Transverse colon (tissue), 4 donors: ENCODE measurements at regions not wholly inside any gene's neighbourhood (a gene's known extent, or its start where the extent isn't known, plus 50 kb on each side); places are given as distances from the start of the nearest gene placed in this dataset.

Source experiments
- DNase-seq: peaks from one replicate; pipeline ENCODE4 v3.0.0-alpha.2; 2019
- H3K27ac ChIP-seq, 4 donors: fragments of 200-600 bp; sonication (generic); 2 replicates each; pipeline ENCODE4 v1.5.1; 2016 to 2018; ENCODE audit warnings: inconsistent platforms in 4 of 4
- H3K27me3 ChIP-seq: fragments of 200-600 bp; sonication (generic); 2 replicates; pipeline ENCODE4 v1.5.1; 2017; ENCODE audit warnings: inconsistent platforms
- H3K36me3 ChIP-seq, 4 donors: fragments of 200-600 bp; sonication (generic); 2 replicates each; pipeline ENCODE4 v1.5.1; 2017 to 2019; ENCODE audit warnings: inconsistent platforms in 4 of 4
- H3K4me1 ChIP-seq, 4 donors: fragments of 200-600 bp; sonication (generic); 2 replicates each; pipeline ENCODE4 v1.5.1; 2017 to 2020; ENCODE audit warnings: inconsistent platforms in 4 of 4
- H3K4me3 ChIP-seq, 4 donors: fragments of 200-600 bp; sonication (generic); 1 replicate in 1 of 4; 2 replicates in 3 of 4; pipeline versions ENCODE4 v1.5.1 to v1.6.1; 2017 to 2019; ENCODE audit warnings: inconsistent platforms in 4 of 4
- H3K9me3 ChIP-seq, 2 donors: fragments of 200-600 bp; sonication (generic); 2 replicates each; pipeline ENCODE4 v1.5.1; 2017 to 2019; ENCODE audit warnings: inconsistent platforms in 2 of 2
- EP300 ChIP-seq: sonication (generic); formaldehyde crosslinking; IDR thresholded peaks from one replicate; pipeline ENCODE4 v1.6.1; 2017; ENCODE audit warnings: antibody characterized with exemption, low read depth
- POLR2A ChIP-seq: fragments of 450-650 bp; IDR thresholded peaks from one replicate; pipeline ENCODE4 v1.6.1; 2016; ENCODE audit warnings: antibody characterized with exemption, mild to moderate bottlenecking, moderate library complexity
- POLR2AphosphoS5 ChIP-seq, 3 donors: sonication (generic); formaldehyde crosslinking; IDR thresholded peaks; one replicate each; pipeline ENCODE4 v1.6.1; 2016; ENCODE audit warnings: antibody characterized with exemption in 3 of 3
- WGBS, 2 donors: methylation state at CpG; one replicate each; pipeline ENCODE4 v1.1.5; 2018; ENCODE audit warnings: low coverage in 1 of 2; 5-methylcytosine and 5-hydroxymethylcytosine counted together
- in situ Hi-C, 4 donors: fragments of 200-750 bp; cut with MboI; loops; one replicate each; pipeline versions ENCODE4 v1.15.0 to v1.15.1; 2017; ENCODE audit warnings: low sequenced_read_pairs in 3 of 4, low pct_ligation_motif_present in 1 of 4, low pct_unique_long_range_greater_than_20kb in 1 of 4
- intact Hi-C: fragments of 100-400 bp; cut with DNase I; formaldehyde crosslinking; loops from one replicate; pipeline ENCODE4 v1.15.1; 2023; ENCODE audit warnings: low total_unique reads
- TF ChIP-seq, protein P1 (sequence below), 5 experiments: fragments of 200-600 bp in 3 of 5; fragments of 450-650 bp in 2 of 5; sonication (generic) in 3 of 5; IDR thresholded peaks; 1 replicate in 2 of 5; 2 replicates in 3 of 5; pipeline ENCODE4 v1.5.1; 2016 to 2017; ENCODE audit warnings: antibody characterized with exemption in 5 of 5, inconsistent platforms in 3 of 5, mild to moderate bottlenecking in 2 of 5, moderate library complexity in 1 of 5

- DNase-seq: no peak
- in situ Hi-C loops (no loop called here), intact Hi-C loops (no loop called here)
- Histone ChIP-seq H3K4me1 (peaks cover 0 to 6% (median 6%) of the 10 kb centered on the region in 4 donors), H3K27ac (peak overlapping the region; percentile 19 to 49 (median 30)), H3K9me3 (no peaks in the 10 kb centered on the region), H3K4me3 (no peak overlapping the region), H3K27me3 (no peaks in the 10 kb centered on the region), H3K36me3 (no peaks in the 10 kb centered on the region)
- TF ChIP-seq POLR2AphosphoS5 (IDR thresholded peaks at IDR 0.05) (no peak), POLR2A (no peak), EP300 (no peak)
- TF ChIP-seq, protein P1, sequence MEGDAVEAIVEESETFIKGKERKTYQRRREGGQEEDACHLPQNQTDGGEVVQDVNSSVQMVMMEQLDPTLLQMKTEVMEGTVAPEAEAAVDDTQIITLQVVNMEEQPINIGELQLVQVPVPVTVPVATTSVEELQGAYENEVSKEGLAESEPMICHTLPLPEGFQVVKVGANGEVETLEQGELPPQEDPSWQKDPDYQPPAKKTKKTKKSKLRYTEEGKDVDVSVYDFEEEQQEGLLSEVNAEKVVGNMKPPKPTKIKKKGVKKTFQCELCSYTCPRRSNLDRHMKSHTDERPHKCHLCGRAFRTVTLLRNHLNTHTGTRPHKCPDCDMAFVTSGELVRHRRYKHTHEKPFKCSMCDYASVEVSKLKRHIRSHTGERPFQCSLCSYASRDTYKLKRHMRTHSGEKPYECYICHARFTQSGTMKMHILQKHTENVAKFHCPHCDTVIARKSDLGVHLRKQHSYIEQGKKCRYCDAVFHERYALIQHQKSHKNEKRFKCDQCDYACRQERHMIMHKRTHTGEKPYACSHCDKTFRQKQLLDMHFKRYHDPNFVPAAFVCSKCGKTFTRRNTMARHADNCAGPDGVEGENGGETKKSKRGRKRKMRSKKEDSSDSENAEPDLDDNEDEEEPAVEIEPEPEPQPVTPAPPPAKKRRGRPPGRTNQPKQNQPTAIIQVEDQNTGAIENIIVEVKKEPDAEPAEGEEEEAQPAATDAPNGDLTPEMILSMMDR (IDR thresholded peaks at IDR 0.05): no peak
- WGBS, 2 donors: no CpG with 5 or more reads among the region's 1 CpG
These were observed 102.4 kb downstream of the NR1D2 start for GRCh38 chr3:24047513-24047912.

GRCh38 chr3:24048843-24049242, 103.8 kb downstream of the NR1D2 start:
- no peaks in the 10 kb centered on the region for H3K4me1 ChIP-seq
- 77 to 100% methylated on average over 1 of the region's 1 CpG for WGBS, 2 donors
- no peaks in the 10 kb centered on the region for H3K9me3 ChIP-seq
- no peak for TF ChIP-seq POLR2AphosphoS5 (IDR thresholded peaks at IDR 0.05)
- TF ChIP-seq, protein P1 (IDR thresholded peaks at IDR 0.05): no peak
- TF ChIP-seq EP300: no peak
- TF ChIP-seq POLR2A: no peak
- H3K27me3 ChIP-seq: no peaks in the 10 kb centered on the region
- H3K27ac ChIP-seq: no peak overlapping the region
- no peak for DNase-seq
- no peaks in the 10 kb centered on the region for H3K36me3 ChIP-seq
- in situ Hi-C loops: no loop called here
- intact Hi-C loops: no loop called here
- H3K4me3 ChIP-seq: no peak overlapping the region

GRCh38 chr3:24052446-24052845, 107.4 kb downstream of the NR1D2 start:
- no peaks in the 10 kb centered on the region for H3K36me3 ChIP-seq
- H3K27ac ChIP-seq: no peak overlapping the region
- no peak for DNase-seq
- no peaks in the 10 kb centered on the region for H3K9me3 ChIP-seq
- H3K27me3 ChIP-seq: no peaks in the 10 kb centered on the region
- no peak overlapping the region for H3K4me3 ChIP-seq
- TF ChIP-seq POLR2AphosphoS5 (IDR thresholded peaks at IDR 0.05) (no peak), EP300 (no peak), POLR2A (no peak)
- TF ChIP-seq, protein P1 (IDR thresholded peaks at IDR 0.05): no peak
- in situ Hi-C loops: no loop called here
- intact Hi-C loops: no loop called here
- no peaks in the 10 kb centered on the region for H3K4me1 ChIP-seq

DNA sequence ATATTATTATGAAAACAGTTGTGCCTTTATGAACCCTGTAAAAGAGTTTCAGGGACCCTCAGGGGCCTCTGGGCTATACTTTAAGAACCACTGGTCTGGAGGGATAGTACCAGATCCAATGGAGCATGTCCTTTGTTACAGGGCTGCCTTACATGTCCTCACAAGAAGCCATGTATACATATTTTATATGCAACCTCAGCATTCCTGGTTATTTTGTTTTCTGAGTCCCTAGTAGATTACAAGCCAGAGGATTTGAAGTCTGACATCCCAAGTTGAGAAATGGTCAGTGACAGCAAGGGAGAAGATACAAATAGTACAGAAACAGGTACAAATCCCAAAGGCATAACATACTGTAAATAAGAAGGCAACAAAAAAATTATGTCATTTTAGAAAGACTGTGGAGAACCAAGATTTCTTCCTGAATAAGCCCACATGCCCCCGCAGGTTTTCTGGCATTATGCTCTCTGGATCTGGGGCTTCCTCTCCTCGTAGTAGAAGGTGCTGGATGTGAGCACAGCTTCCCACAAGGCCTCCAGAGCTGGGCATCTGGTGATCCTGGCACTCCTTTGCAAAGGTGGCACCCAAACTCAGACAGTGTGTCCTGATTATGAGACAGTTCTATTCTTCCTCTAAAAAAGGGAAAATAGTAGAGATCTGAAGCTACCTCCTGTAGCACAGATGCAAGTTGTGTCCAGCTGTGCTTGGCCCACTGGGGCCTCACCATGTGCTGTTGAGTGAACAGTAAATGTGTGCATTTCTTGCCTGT, 114.0 kb downstream of the NR1D2 start:
- in situ Hi-C loops (no loop called here), intact Hi-C loops (no loop called here)
- Histone ChIP-seq H3K27ac (no peak overlapping the region), H3K36me3 (no peaks in the 10 kb centered on the region), H3K27me3 (no peaks in the 10 kb centered on the region), H3K4me1 (peaks cover 0 to 5% (median 0%) of the 10 kb centered on the region in 4 donors), H3K9me3 (no peaks in the 10 kb centered on the region), H3K4me3 (no peak overlapping the region)
- 92 to 93% methylated on average over 2 of the region's 2 CpGs for WGBS, 2 donors
- DNase-seq: no peak
- TF ChIP-seq, protein P1 (IDR thresholded peaks at IDR 0.05): no peak
- TF ChIP-seq POLR2AphosphoS5 (IDR thresholded peaks at IDR 0.05): no peak
- no peak for TF ChIP-seq POLR2A
- no peak for TF ChIP-seq EP300
